ENCODE measurements at regions not wholly inside any gene's neighbourhood (a gene's known extent, or its start where the extent isn't known, plus 50 kb on each side); places are given as distances from the start of the nearest gene placed in this dataset.

- no peak for DNase-seq (ENCODE audit: low spot score)
- Histone ChIP-seq H3K27ac (no peak overlapping the region), H3K4me3 (no peak overlapping the region)
- TF ChIP-seq, protein P1, sequence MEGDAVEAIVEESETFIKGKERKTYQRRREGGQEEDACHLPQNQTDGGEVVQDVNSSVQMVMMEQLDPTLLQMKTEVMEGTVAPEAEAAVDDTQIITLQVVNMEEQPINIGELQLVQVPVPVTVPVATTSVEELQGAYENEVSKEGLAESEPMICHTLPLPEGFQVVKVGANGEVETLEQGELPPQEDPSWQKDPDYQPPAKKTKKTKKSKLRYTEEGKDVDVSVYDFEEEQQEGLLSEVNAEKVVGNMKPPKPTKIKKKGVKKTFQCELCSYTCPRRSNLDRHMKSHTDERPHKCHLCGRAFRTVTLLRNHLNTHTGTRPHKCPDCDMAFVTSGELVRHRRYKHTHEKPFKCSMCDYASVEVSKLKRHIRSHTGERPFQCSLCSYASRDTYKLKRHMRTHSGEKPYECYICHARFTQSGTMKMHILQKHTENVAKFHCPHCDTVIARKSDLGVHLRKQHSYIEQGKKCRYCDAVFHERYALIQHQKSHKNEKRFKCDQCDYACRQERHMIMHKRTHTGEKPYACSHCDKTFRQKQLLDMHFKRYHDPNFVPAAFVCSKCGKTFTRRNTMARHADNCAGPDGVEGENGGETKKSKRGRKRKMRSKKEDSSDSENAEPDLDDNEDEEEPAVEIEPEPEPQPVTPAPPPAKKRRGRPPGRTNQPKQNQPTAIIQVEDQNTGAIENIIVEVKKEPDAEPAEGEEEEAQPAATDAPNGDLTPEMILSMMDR (IDR thresholded peaks at IDR 0.05): no peak
Observed at GRCh38 chr10:121048749-121049148, 197.6 kb downstream of the WDR11 start.

DNA sequence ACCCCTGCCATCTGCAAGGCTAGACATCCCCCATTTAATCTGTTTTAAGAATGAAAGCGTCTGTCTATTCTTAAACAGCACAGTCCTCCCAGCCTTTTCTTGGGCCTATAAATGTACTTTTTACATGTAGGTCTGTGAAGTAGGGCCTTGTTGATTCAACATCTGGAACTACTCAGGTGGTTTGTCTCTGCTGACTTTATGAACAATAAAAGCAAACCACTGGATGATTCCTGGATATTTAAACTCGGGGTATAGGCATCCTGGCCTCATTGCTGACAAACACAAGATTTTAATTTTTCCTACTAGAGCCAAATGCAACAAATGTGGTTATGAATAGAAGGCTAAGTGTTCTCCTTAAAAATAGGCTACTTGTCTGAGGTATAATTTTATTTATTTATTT is 198.3 kb downstream of the WDR11 start:
- Histone ChIP-seq H3K4me3 (no peak overlapping the region), H3K27ac (no peak overlapping the region)
- TF ChIP-seq, protein P1 (IDR thresholded peaks at IDR 0.05): no peak
- no peak for DNase-seq (ENCODE audit: low spot score)

GRCh38 chr10:121049923-121050322 is 198.8 kb downstream of the WDR11 start:
- no peak for DNase-seq (ENCODE audit: low spot score)
- no peak overlapping the region for H3K27ac ChIP-seq
- H3K4me3 ChIP-seq: no peak overlapping the region
- TF ChIP-seq, protein P1 (IDR thresholded peaks at IDR 0.05): no peak

- no peak for DNase-seq (ENCODE audit: low spot score)
- TF ChIP-seq, protein P1 (IDR thresholded peaks at IDR 0.05): no peak
- Histone ChIP-seq H3K4me3 (no peak overlapping the region), H3K27ac (no peak overlapping the region)
Observed at GRCh38 chr10:121051171-121051570, 200.0 kb downstream of the WDR11 start.

GRCh38 chr10:121051696-121052279 is 200.6 kb downstream of the WDR11 start:
- Histone ChIP-seq H3K4me3 (no peak overlapping the region), H3K27ac (no peak overlapping the region)
- TF ChIP-seq, protein P1 (IDR thresholded peaks at IDR 0.05): no peak
- no peak for DNase-seq (ENCODE audit: low spot score)

DNA sequence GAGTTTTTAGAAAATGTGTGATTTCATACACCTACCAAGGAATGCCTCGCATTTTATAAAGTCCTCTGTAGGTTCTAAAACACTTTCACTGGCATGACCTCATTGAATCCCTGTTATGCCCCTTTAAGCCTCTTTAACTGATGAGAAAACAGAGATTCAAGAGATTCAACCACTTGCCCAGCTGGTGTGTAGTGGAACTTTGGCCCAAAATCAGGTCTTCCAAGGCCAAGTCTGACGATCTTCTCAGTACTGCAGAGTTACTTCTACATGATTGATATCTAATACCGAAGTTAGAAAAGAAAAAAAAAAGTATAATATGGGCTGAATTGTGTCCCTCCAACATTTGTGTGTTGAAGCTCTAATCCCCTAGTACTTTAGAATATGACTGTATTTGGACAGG is 202.0 kb downstream of the WDR11 start:
- no peak for DNase-seq (ENCODE audit: low spot score)
- Histone ChIP-seq H3K27ac (no peak overlapping the region), H3K4me3 (no peak overlapping the region)
- TF ChIP-seq, protein P1 (IDR thresholded peaks at IDR 0.05): no peak

GRCh38 chr10:121054874-121055273 is 203.7 kb downstream of the WDR11 start:
- H3K27ac ChIP-seq: no peak overlapping the region
- no peak for DNase-seq (ENCODE audit: low spot score)
- TF ChIP-seq, protein P1 (IDR thresholded peaks at IDR 0.05): no peak
- H3K4me3 ChIP-seq: no peak overlapping the region
